ENCODE measurements at regions not wholly inside any gene's neighbourhood (a gene's known extent, or its start where the extent isn't known, plus 50 kb on each side); places are given as distances from the start of the nearest gene placed in this dataset.

DNA sequence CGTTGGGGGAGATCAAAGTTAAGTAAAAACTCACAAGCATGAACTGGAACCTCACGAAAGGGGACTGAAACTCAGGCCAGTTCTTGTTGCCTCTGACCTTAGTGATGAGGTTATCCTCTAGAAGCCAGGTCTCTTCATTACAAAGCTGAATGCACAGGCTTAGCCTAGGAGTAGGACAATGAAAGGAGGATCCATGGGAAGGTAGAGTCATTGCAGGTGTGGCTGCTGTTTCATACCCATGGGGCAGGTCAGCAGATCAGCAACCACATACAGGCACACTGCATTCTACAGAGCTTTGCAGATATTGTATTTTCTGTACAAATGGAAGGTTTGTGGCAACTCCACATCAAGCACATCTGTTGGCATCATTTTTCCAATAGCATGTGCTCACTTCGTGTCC lies 341.3 kb upstream of the SOX9 start:
- TF ChIP-seq, protein P1, sequence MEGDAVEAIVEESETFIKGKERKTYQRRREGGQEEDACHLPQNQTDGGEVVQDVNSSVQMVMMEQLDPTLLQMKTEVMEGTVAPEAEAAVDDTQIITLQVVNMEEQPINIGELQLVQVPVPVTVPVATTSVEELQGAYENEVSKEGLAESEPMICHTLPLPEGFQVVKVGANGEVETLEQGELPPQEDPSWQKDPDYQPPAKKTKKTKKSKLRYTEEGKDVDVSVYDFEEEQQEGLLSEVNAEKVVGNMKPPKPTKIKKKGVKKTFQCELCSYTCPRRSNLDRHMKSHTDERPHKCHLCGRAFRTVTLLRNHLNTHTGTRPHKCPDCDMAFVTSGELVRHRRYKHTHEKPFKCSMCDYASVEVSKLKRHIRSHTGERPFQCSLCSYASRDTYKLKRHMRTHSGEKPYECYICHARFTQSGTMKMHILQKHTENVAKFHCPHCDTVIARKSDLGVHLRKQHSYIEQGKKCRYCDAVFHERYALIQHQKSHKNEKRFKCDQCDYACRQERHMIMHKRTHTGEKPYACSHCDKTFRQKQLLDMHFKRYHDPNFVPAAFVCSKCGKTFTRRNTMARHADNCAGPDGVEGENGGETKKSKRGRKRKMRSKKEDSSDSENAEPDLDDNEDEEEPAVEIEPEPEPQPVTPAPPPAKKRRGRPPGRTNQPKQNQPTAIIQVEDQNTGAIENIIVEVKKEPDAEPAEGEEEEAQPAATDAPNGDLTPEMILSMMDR (IDR thresholded peaks at IDR 0.05): no peak
- TF ChIP-seq POLR2AphosphoS5 (IDR thresholded peaks at IDR 0.05; ENCODE audit: insufficient read depth in 1 of 2, low read depth in 1 of 2): no peak

Data from vagina (tissue), 2 donors.